ENCODE measurements at regions not wholly inside any gene's neighbourhood (a gene's known extent, or its start where the extent isn't known, plus 50 kb on each side); places are given as distances from the start of the nearest gene placed in this dataset.

- ChIA-PET POLR2A (no interaction called here), CTCF (no interaction called here)
- H3K9me3 ChIP-seq = no peaks in the 10 kb centered on the region
- H4K20me1 ChIP-seq (ENCODE audit: insufficient read depth) = no peaks in the 10 kb centered on the region
- H3K4me2 ChIP-seq = no peak overlapping the region
- H2AFZ ChIP-seq (ENCODE audit: low read depth) = no peak overlapping the region
- H3K4me3 ChIP-seq (ENCODE audit: low read depth in 2 of 2, low read length in 1 of 2) = no peak overlapping the region
- no peaks in the 10 kb centered on the region for H3F3A ChIP-seq (replicated peaks; ENCODE audit: insufficient read depth)
- TF ChIP-seq MEF2A (IDR thresholded peaks at IDR 0.05; ENCODE audit: borderline replicate concordance, low read depth) = no peak
- TF ChIP-seq REST (IDR thresholded peaks at IDR 0.05; ENCODE audit: low read depth, low read length) = peak; percentile 90
- no peak for TF ChIP-seq FOXJ3 (CRISPR knock-in tag; IDR thresholded peaks at IDR 0.05)
- no peaks in the 10 kb centered on the region for H3K36me3 ChIP-seq (replicated peaks in 1 of 2; ENCODE audit: control insufficient read depth in 1 of 2, insufficient read depth in 2 of 2, low read length in 1 of 2)
- no peaks in the 10 kb centered on the region for H3K27me3 ChIP-seq (ENCODE audit: insufficient read depth)
- no peaks in the 10 kb centered on the region for H3K4me1 ChIP-seq (ENCODE audit: control insufficient read depth in 1 of 2, insufficient read depth in 2 of 2, low read depth in 1 of 2, low read length in 1 of 2)
- no peak overlapping the region for H3K9ac ChIP-seq
- no peak overlapping the region for H3K27ac ChIP-seq (ENCODE audit: low read depth in 2 of 2, low read length in 1 of 2)
- DNase-seq = no peak
- no peaks in the 10 kb centered on the region for H3K9me2 ChIP-seq
- H3K79me2 ChIP-seq (ENCODE audit: insufficient read depth) = no peaks in the 10 kb centered on the region
- WGBS (ENCODE audit: low lambda C conversion rate) = 3% methylated on average over 3 of the region's 3 CpGs
Observed at GRCh38 chr16:25501530-25502255, 190.1 kb upstream of the HS3ST4 start.

- ChIA-PET CTCF (no interaction called here), POLR2A (no interaction called here)
- Histone ChIP-seq H3K27me3 (ENCODE audit: insufficient read depth) (no peaks in the 10 kb centered on the region), H3K9me2 (no peaks in the 10 kb centered on the region), H3K9me3 (no peaks in the 10 kb centered on the region), H2AFZ (ENCODE audit: low read depth) (no peak overlapping the region), H3K4me1 (ENCODE audit: control insufficient read depth in 1 of 2, insufficient read depth in 2 of 2, low read depth in 1 of 2, low read length in 1 of 2) (no peaks in the 10 kb centered on the region), H3K36me3 (replicated peaks in 1 of 2; ENCODE audit: control insufficient read depth in 1 of 2, insufficient read depth in 2 of 2, low read length in 1 of 2) (no peaks in the 10 kb centered on the region), H3K27ac (ENCODE audit: low read depth in 2 of 2, low read length in 1 of 2) (no peak overlapping the region), H3K9ac (no peak overlapping the region), H3K4me2 (no peak overlapping the region), H4K20me1 (ENCODE audit: insufficient read depth) (no peaks in the 10 kb centered on the region), H3K4me3 (ENCODE audit: low read depth in 2 of 2, low read length in 1 of 2) (no peak overlapping the region), H3F3A (replicated peaks; ENCODE audit: insufficient read depth) (no peaks in the 10 kb centered on the region), H3K79me2 (ENCODE audit: insufficient read depth) (no peaks in the 10 kb centered on the region)
- 0% methylated on average over 2 of the region's 2 CpGs for WGBS (ENCODE audit: low lambda C conversion rate)
- no peak for DNase-seq
- no peak for TF ChIP-seq RAD21 (IDR thresholded peaks at IDR 0.05; ENCODE audit: low read length)
- TF ChIP-seq EP300 (IDR thresholded peaks at IDR 0.05; ENCODE audit: borderline replicate concordance in 1 of 2, low read depth in 1 of 2, low read length in 1 of 2) = no peak
- TF ChIP-seq RCOR1 (IDR thresholded peaks at IDR 0.05; ENCODE audit: low read length) = no peak
- no peak for TF ChIP-seq PBX3 (IDR thresholded peaks at IDR 0.05)
- no peak for TF ChIP-seq YY1 (IDR thresholded peaks at IDR 0.05; ENCODE audit: low read depth)
- TF ChIP-seq TEAD4 (IDR thresholded peaks at IDR 0.05; ENCODE audit: borderline replicate concordance, insufficient read depth) = no peak
- TF ChIP-seq FOXM1 (IDR thresholded peaks at IDR 0.05; ENCODE audit: low read depth) = no peak
- TF ChIP-seq CTCF (IDR thresholded peaks at IDR 0.05) = no peak
- no peak for TF ChIP-seq SIN3A (IDR thresholded peaks at IDR 0.05; ENCODE audit: borderline replicate concordance, low read depth, low read length)
- TF ChIP-seq REST (IDR thresholded peaks at IDR 0.05; ENCODE audit: low read depth, low read length) = no peak
Observed at GRCh38 chr16:25494292-25494691, 197.5 kb upstream of the HS3ST4 start.

Measured in SK-N-SH (cell line).